Femur (tissue), 1 donor: ENCODE measurements at regions not wholly inside any gene's neighbourhood (a gene's known extent, or its start where the extent isn't known, plus 50 kb on each side); places are given as distances from the start of the nearest gene placed in this dataset.

Source experiments
- DNase-seq: peaks from one replicate; pipeline ENCODE4 v3.0.0-alpha.2; 2017

DNA sequence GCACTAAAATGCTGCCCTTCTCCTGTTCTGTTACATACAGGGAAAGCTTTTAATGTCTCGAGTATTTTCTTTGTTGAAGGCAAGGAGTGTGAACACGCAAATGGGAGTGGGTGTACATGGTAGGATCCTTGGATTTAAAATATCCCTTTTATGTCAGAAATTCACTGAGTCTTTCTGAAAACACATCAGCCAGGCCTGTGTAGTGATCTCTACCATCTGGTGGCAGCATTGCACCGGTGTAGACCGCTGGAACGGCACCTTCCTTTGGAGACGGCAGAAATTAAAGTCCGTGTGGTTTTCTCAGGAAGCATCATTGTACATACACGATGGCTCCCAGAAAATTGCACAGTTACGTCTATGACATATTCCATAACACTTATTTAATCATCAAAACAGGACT is 515.8 kb downstream of the GALR1 start:
- peak; percentile 33 for DNase-seq

DNA sequence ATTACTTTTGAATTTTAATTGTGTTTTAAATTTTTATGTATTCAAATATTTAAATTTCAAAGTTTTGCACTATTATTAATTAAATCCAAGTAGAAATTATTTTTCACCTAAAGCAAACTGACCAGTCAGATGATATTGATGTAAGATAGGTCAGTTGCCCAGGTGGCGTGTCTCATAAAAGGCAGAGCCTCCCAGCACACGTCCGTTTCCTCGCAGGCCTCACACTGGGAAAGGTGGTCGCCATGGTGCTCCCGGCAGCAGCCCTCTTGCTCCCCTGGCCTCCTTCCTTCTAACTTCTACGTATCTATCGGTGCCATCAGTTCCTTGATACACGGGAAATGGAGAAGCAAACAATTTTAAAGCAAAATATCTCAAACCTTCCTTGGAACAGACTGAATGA is 516.8 kb downstream of the GALR1 start:
- no peak for DNase-seq

GRCh38 chr18:77772177-77772576 is 522.5 kb downstream of the GALR1 start:
- DNase-seq = no peak

DNA sequence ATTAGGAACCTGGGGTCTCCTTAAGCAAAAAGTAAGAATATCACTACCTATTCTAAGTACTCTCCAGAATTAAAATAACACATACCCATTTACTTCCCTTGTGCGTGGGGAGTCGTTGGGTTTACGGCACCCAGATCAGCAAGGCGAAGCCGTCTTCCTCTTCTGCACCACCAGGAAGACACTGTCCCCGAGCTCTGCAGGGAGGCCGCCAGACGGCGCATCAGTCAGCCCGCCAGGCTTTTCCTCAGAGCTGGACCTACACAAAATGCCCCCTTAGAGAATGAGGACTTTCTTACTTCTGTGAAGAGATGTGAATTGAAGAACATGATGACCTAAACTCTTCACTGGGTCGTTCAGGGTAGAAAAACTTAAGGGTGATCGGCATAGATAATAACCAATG is 526.5 kb downstream of the GALR1 start:
- DNase-seq = no peak

DNA sequence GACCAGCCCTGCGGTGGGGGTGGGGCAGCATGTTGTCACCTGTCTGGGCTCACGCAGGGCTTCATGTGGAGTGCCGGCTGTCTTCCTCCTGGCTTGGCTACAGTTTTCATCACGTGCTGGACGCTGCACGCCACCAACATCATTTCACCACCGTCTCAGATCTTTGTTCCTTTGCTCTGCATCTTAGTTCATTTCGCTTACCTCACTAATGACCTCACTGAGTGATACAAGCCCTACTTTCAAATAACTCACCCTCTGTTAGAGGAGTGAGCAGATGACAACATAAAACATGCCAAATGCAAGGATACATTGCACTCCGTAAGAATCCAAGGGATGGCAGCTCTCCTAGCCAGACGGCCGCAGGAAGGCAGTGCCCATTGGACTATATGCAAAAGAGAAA is 527.5 kb downstream of the GALR1 start:
- no peak for DNase-seq

DNA sequence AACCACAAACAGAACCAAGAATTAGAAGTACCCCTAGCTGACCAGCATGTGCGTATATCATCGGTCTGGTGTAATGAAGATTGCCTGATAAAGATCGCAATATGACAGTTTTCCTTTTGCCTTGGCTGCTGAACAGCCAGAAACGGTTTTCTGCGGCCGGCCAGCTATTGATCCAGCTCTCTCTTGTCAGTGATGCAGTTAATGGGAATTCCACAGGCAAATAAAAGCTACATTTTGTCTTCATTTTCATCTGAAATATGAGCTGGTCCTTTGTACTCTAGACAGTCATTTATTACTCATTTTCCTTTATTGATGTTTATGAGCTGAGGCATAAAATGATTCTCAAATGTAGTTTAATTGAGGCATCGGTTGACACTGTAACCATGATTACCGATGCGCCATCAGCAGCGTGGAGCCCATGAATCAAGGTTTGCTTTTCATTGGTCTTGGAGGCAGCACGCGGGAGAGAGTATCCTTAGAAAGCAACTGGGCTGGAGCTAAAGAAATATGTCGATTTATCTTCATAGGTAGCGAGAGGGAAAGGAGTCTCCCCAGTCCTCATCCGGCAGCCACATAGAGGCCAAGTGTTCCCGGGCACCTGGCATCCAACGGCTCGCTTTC is 535.2 kb downstream of the GALR1 start:
- DNase-seq = no peak

GRCh38 chr18:77785415-77785975 is 535.8 kb downstream of the GALR1 start:
- DNase-seq = no peak

- DNase-seq = no peak
These were observed 553.4 kb downstream of the GALR1 start for GRCh38 chr18:77803024-77803423.

DNA sequence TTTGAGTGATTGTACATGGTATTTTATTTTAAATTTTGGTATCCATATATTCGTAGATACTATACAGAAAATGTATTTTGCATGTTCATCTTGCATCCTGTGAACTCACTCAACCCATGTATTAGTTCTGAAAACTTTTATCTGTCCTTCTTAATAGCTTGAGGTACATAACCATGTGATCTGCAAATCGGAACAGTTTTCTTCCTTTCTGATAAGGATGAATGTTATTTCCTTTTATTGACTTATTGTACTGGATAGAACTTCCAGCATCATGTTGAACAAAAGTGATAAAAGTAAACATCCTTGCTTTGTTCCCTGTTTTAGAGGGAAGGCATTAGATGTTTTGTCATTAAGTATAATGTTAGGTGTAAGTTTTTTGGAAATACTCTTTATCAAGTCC is 554.7 kb downstream of the GALR1 start:
- DNase-seq = no peak

- no peak for DNase-seq
These were observed 558.0 kb downstream of the GALR1 start for GRCh38 chr18:77807650-77808049.

- DNase-seq = no peak
These were observed 561.9 kb downstream of the GALR1 start for GRCh38 chr18:77811503-77811902.

DNA sequence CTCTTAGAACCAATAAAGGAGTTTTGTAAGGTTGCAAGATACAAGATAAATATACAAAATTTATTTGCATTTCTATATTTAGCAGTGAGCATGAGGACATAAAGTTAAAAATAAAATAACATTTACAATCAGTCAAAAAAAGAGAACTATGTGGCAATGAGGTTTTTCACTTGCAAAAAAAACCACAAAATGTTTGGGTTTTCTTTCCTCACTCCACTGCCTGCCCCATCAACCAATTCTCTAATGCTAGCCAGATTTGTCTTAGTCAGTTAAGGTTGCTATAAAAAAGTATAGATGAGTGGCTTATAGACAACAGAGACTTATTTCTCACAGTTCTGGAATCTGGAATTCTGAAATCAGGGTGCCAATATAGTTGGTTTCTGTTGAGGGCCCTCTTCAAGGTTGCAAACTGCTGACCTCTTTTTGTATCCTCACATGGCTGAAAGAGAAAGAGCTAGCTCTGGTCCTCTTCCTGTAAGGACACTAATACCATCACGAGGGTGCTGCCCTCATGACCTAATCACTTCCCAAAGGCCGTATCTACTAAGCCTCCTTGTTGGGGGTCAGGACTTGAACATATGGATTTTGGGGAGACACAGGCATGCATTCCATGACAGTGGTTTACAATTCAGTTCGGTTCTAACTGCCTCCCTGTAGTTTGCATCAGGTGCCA is 566.2 kb downstream of the GALR1 start:
- no peak for DNase-seq

DNA sequence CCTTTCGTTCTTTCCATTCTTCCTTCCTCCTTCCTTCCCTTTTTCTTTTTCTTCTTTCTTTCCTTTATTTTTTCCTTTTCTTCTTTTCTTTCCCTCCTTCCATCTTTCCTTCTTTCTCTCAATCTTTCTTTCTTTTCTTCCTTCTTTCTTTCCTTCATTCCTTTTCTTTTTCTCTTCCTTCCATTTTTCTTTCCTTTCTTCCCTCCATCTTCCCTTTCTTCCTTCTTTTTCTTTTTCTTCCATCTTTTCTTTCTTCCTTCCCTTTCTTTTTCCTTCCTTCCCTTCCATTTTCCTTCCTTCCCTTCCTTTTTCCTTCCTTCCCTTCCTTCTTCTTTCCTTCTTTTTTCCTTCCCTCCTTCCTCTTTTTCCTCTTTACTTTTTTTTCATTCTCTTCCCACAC is 568.7 kb downstream of the GALR1 start:
- no peak for DNase-seq

- DNase-seq = no peak
These were observed 570.8 kb downstream of the GALR1 start for GRCh38 chr18:77820472-77820871.

DNA sequence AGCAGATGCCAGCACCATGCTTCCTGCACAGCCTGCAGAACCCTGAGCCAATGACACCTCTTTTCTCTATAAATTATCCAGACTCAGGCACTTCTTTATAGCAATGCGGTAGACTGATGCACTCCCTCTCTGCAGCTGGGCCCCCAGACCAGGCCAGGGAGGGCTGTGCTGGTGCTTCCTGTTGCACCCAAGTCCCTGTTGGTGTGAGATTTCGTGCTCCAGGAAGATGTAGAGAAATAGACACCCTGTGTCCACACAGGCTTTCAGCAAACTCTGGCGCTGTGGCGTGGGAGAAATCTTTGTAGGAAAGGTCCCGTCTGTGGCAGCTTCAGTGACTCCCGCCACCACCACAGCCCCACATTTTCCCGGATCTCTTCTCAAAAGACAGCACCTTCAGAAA is 572.2 kb downstream of the GALR1 start:
- DNase-seq = no peak

GRCh38 chr18:77822632-77823031 is 573.0 kb downstream of the GALR1 start:
- DNase-seq = no peak

DNA sequence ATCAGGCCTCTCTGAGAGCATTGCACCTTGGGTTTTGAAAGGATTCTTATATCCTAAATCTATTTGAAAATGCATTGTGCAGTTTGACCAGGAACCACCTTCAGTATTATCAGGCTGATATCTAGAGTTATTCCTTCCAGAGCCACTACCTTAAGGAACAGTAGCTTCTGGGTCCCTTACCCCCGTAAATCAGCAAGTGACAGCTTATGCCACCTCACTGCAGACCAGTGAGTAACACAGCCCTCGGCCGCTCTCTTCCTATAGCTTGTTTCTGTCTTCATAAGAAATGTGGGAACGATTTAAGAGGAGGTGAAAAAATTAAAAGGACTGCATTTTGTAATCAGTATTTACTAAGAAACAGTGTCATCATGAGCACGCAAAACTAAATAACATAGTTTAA is 584.2 kb downstream of the GALR1 start:
- no peak for DNase-seq

GRCh38 chr18:77851802-77852201 is 602.2 kb downstream of the GALR1 start:
- DNase-seq = no peak

DNA sequence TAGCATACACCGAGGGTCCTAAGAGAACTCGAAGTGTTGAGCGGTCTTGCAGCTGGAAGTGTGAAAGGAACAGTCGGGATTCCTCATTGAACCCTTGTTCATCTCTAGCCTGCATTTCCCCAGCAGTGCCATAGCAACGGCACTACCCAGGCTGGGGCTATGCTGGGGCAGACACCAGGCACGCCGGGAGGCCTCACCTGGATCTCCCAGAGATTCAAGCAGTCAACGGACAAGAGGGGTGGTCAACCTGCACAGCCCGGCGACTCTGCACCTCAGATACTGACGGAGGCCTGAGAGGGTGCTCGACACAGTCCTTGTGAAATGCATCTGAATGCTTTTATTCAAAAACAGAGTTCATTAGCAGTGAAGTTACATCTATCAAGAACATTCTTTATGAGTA is 604.2 kb downstream of the GALR1 start:
- no peak for DNase-seq

DNA sequence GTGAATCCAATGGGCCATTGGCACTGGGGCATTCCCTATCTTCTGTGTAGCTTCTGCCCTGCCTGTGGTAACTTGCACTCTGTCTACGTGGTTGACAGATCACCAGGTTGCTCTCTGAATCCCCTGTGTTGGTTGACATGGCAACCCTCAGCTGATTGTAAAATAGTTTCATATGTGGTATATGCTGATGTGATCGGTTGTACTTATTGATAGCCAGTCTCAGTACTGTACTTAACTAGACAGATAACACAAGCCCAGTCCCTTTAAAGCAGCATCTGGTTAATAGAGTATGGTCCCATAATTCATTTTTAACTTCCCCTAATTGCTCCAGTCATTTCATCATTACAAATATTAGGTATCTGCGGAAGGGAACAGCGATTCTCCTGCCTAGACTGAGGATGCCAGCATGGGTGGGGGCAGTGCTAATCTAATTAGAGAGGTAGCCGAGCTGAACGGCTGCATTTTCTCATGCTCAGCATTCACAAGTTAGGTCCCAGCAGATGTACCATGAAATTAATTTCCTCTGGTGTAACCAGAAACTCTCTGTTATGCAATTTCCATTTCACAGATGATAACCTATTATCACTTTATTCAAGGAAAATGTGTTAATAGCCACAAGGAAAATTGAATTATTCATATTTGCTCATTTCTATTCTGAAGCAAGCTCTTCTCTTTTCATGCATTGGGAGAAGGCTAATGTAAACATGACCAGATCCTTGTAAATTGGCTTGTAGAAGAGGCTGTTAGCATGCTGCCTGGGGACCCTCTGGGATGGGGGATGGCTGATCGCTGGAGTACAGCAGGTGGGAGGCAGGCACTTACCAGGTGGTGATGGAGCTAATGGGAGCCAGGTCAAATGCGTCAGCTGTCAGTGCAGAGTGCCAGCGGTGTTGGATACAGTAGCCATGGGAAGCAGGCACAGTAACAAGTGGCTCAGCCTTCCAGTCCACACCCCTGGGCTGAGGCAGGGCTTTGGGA is 608.3 kb downstream of the GALR1 start:
- peak; percentile 46 for DNase-seq

DNA sequence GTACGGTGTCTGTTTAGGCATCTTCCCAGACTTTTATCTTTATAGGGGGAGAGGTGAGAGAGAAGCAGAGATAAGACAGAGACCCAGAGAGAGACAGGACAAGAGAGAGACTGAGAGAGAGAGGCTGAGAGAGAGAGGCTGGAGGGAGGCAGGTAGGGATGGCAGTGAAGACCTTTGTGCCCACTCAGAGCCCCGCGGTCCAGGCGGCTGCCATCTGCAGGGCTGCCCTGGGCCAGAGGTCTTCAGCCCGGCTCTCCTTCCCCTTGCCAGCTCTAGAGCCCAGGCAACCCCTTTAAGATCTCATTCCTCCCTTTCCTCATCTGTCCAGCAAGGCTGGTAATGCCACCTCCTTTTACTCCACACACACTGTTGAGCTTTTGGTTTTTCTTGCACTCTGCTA is 610.0 kb downstream of the GALR1 start:
- no peak for DNase-seq

GRCh38 chr18:77862066-77862757 is 612.6 kb downstream of the GALR1 start:
- no peak for DNase-seq

- DNase-seq = no peak
These were observed 616.2 kb downstream of the GALR1 start for GRCh38 chr18:77865853-77866252.
